HG03196 (cell line): ENCODE measurements at regions not wholly inside any gene's neighbourhood (a gene's known extent, or its start where the extent isn't known, plus 50 kb on each side); places are given as distances from the start of the nearest gene placed in this dataset.
"Not testable (repeated sequence)": the region's sequence is repeated elsewhere in the genome, so short reads cannot be mapped to it uniquely, and the experiment has no call there.

Source experiments
- ATAC-seq: cut with Tn5 transposase; IDR thresholded peaks from one replicate; pipeline ENCODE4 v1.9.1; 2021; ENCODE audit not compliant: unreplicated experiment

- ATAC-seq = not testable (repeated sequence)
These were observed 76.5 kb upstream of the LINC00632 start for GRCh38 chrX:140633105-140633504.

GRCh38 chrX:140608111-140608510 is 101.4 kb upstream of the LINC00632 start:
- ATAC-seq = no peak

GRCh38 chrX:140602140-140602539 is 97.3 kb upstream of the SOX3 start:
- ATAC-seq = no peak

GRCh38 chrX:140599851-140600250 is 95.0 kb upstream of the SOX3 start:
- no peak for ATAC-seq

GRCh38 chrX:140589657-140590056 is 84.8 kb upstream of the SOX3 start:
- no peak for ATAC-seq

- no peak for ATAC-seq
These were observed 82.1 kb upstream of the SOX3 start for GRCh38 chrX:140586951-140587350.

GRCh38 chrX:140580478-140580877 is 75.6 kb upstream of the SOX3 start:
- ATAC-seq = no peak

- peak; percentile 55 for ATAC-seq
These were observed 67.9 kb upstream of the SOX3 start for GRCh38 chrX:140572724-140573123.

GRCh38 chrX:140563893-140564292 is 59.0 kb upstream of the SOX3 start:
- no peak for ATAC-seq
